Stimulated activated CD4-positive, alpha-beta T cell treated with anti-CD3 and anti-CD28 coated beads, Interleukin-15, amount 100 ng/mL, for 1 hour (primary cell): ENCODE measurements at regions not wholly inside any gene's neighbourhood (a gene's known extent, or its start where the extent isn't known, plus 50 kb on each side); places are given as distances from the start of the nearest gene placed in this dataset.

Source experiments
- DNase-seq, 2 donors: peaks; one replicate each; pipeline ENCODE4 v3.0.0-alpha.2; 2020; ENCODE audit warnings: low read depth in 1 of 2, low spot score in 1 of 2

GRCh38 chr9:78559449-78559885 is 262.5 kb downstream of the PSAT1 start:
- no peak for DNase-seq

- DNase-seq, result no peak
Observed at GRCh38 chr9:78562021-78562420, 265.1 kb downstream of the PSAT1 start.

GRCh38 chr9:78563269-78563668 is 266.3 kb downstream of the PSAT1 start:
- DNase-seq, result no peak

GRCh38 chr9:78565481-78565880 is 268.6 kb downstream of the PSAT1 start:
- DNase-seq, result no peak

- DNase-seq, result no peak
Observed at GRCh38 chr9:78566521-78566920, 269.6 kb downstream of the PSAT1 start.

GRCh38 chr9:78566948-78567675 is 270.2 kb downstream of the PSAT1 start:
- DNase-seq, result no peak

GRCh38 chr9:78567693-78568092 is 270.8 kb downstream of the PSAT1 start:
- no peak for DNase-seq

GRCh38 chr9:78568774-78569173 is 271.8 kb downstream of the PSAT1 start:
- no peak for DNase-seq

- no peak for DNase-seq
Observed at GRCh38 chr9:78572266-78572665, 275.3 kb downstream of the PSAT1 start.

GRCh38 chr9:78573205-78573604 is 276.3 kb downstream of the PSAT1 start:
- no peak for DNase-seq

- DNase-seq, result no peak
Observed at GRCh38 chr9:78573669-78574068, 276.7 kb downstream of the PSAT1 start.

- no peak for DNase-seq
Observed at GRCh38 chr9:78574354-78575045, 277.6 kb downstream of the PSAT1 start.

GRCh38 chr9:78575081-78575480 is 278.2 kb downstream of the PSAT1 start:
- no peak for DNase-seq

GRCh38 chr9:78575771-78576170 is 278.8 kb downstream of the PSAT1 start:
- no peak for DNase-seq

- DNase-seq, result no peak
Observed at GRCh38 chr9:78577156-78577906, 280.4 kb downstream of the PSAT1 start.

GRCh38 chr9:78578072-78578471 is 281.1 kb downstream of the PSAT1 start:
- DNase-seq, result no peak

- DNase-seq, result no peak
Observed at GRCh38 chr9:78582821-78583220, 285.9 kb downstream of the PSAT1 start.

- DNase-seq, result no peak
Observed at GRCh38 chr9:78584589-78584988, 287.7 kb downstream of the PSAT1 start.

GRCh38 chr9:78585909-78586308 is 289.0 kb downstream of the PSAT1 start:
- DNase-seq, result no peak

GRCh38 chr9:78590068-78590467 is 293.1 kb downstream of the PSAT1 start:
- DNase-seq, result no peak

GRCh38 chr9:78592811-78593210 is 295.9 kb downstream of the PSAT1 start:
- no peak for DNase-seq
